Loucy (cell line): ENCODE measurements at regions not wholly inside any gene's neighbourhood (a gene's known extent, or its start where the extent isn't known, plus 50 kb on each side); places are given as distances from the start of the nearest gene placed in this dataset.

Experiments
- H2AFZ ChIP-seq: fragments of 200-600 bp; sonication (generic); 2 replicates; pipeline ENCODE4 v1.6.0; 2016; ENCODE audit warnings: antibody characterized with exemption, mild to moderate bottlenecking, low read length, moderate library complexity
- H3F3A ChIP-seq: fragments of 200-600 bp; 2 replicates; pipeline ENCODE4 v1.6.0; 2016; ENCODE audit warnings: antibody characterized with exemption, low read depth, mild to moderate bottlenecking
- H3K27me3 ChIP-seq: fragments of 200-600 bp; sonication (generic); 2 replicates; pipeline ENCODE4 v1.6.1; 2014; ENCODE audit warnings: low read length, mild to moderate bottlenecking; ENCODE audit not compliant: insufficient read depth, poor library complexity, severe bottlenecking
- H3K36me3 ChIP-seq: fragments of 200-600 bp; sonication (generic); 2 replicates; pipeline ENCODE4 v1.6.1; 2016; ENCODE audit warnings: low read length; ENCODE audit not compliant: insufficient read depth
- H3K4me1 ChIP-seq: fragments of 200-600 bp; sonication (generic); 2 replicates; pipeline ENCODE4 v1.5.1; 2014; ENCODE audit warnings: low read length, mild to moderate bottlenecking; ENCODE audit not compliant: insufficient read depth, poor library complexity, severe bottlenecking
- H3K4me2 ChIP-seq: fragments of 200-600 bp; sonication (generic); 2 replicates; pipeline ENCODE4 v1.6.0; 2014; ENCODE audit warnings: antibody characterized with exemption, low read length, low read depth, mild to moderate bottlenecking; ENCODE audit not compliant: poor library complexity, severe bottlenecking
- H3K4me3 ChIP-seq: fragments of 200-600 bp; sonication (generic); 2 replicates; pipeline ENCODE4 v1.5.1; 2014; ENCODE audit warnings: low read length, mild to moderate bottlenecking, mixed read lengths; ENCODE audit not compliant: poor library complexity, severe bottlenecking
- H3K79me2 ChIP-seq: fragments of 200-600 bp; sonication (generic); 2 replicates; pipeline ENCODE4 v1.6.1; 2014; ENCODE audit warnings: low read length; ENCODE audit not compliant: insufficient read depth
- H3K9ac ChIP-seq: fragments of 200-600 bp; sonication (generic); 2 replicates; pipeline ENCODE4 v1.6.0; 2014; ENCODE audit warnings: mild to moderate bottlenecking, low read depth, low read length, moderate library complexity; ENCODE audit not compliant: poor library complexity, severe bottlenecking
- H3K9me2 ChIP-seq: fragments of 200-600 bp; sonication (generic); replicated peaks from 2 replicates; pipeline ENCODE4 v1.6.1; 2016; ENCODE audit warnings: low read depth, low read length, mixed read lengths
- H3K9me3 ChIP-seq: fragments of 200-600 bp; sonication (generic); 2 replicates; pipeline ENCODE4 v1.6.1; 2014; ENCODE audit warnings: mild to moderate bottlenecking, antibody characterized with exemption, low read length, low read depth; ENCODE audit not compliant: insufficient read depth
- H4K20me1 ChIP-seq: fragments of 200-600 bp; sonication (generic); 2 replicates; pipeline ENCODE4 v1.6.0; 2014; ENCODE audit warnings: antibody characterized with exemption, low read length, mild to moderate bottlenecking; ENCODE audit not compliant: insufficient read depth, poor library complexity, severe bottlenecking
- CTCF ChIP-seq: fragments of 200-600 bp; sonication (generic); conservative IDR thresholded peaks from 2 replicates; pipeline ENCODE4 v1.5.1; 2014; ENCODE audit warnings: mild to moderate bottlenecking, antibody characterized with exemption, low read length
- EZH2phosphoT487 ChIP-seq: fragments of 200-600 bp; IDR thresholded peaks from 2 replicates; pipeline ENCODE4 v1.6.1; 2018; ENCODE audit warnings: antibody characterized with exemption, mild to moderate bottlenecking, moderate library complexity, borderline replicate concordance

- Histone ChIP-seq H3K79me2 (no peaks in the 10 kb centered on the region), H3K9me3 (no peaks in the 10 kb centered on the region), H3K36me3 (no peaks in the 10 kb centered on the region), H4K20me1 (no peaks in the 10 kb centered on the region), H2AFZ (no peak overlapping the region), H3K27me3 (no peaks in the 10 kb centered on the region), H3K4me1 (no peaks in the 10 kb centered on the region), H3K4me3 (no peak overlapping the region), H3K9me2 (no peaks in the 10 kb centered on the region), H3K4me2 (no peak overlapping the region), H3F3A (no peaks in the 10 kb centered on the region), H3K9ac (no peak overlapping the region)
- TF ChIP-seq CTCF (no peak), EZH2phosphoT487 (no peak)
These were observed 489.9 kb downstream of the BCL11B start for GRCh38 chr14:98782062-98782461.

GRCh38 chr14:98785578-98785977, 486.4 kb downstream of the BCL11B start:
- Histone ChIP-seq H2AFZ (no peak overlapping the region), H3K79me2 (no peaks in the 10 kb centered on the region), H3K9me2 (no peaks in the 10 kb centered on the region), H3K36me3 (no peaks in the 10 kb centered on the region), H3K4me2 (no peak overlapping the region), H3K27me3 (no peaks in the 10 kb centered on the region), H3K4me1 (no peaks in the 10 kb centered on the region), H3K4me3 (no peak overlapping the region), H3K9me3 (no peaks in the 10 kb centered on the region), H4K20me1 (no peaks in the 10 kb centered on the region), H3F3A (no peaks in the 10 kb centered on the region), H3K9ac (no peak overlapping the region)
- TF ChIP-seq CTCF: no peak
- no peak for TF ChIP-seq EZH2phosphoT487

GRCh38 chr14:98786456-98786855, 485.5 kb downstream of the BCL11B start:
- no peaks in the 10 kb centered on the region for H3K27me3 ChIP-seq
- H3K79me2 ChIP-seq: no peaks in the 10 kb centered on the region
- no peaks in the 10 kb centered on the region for H3K4me1 ChIP-seq
- no peaks in the 10 kb centered on the region for H3K36me3 ChIP-seq
- H3K9me3 ChIP-seq: no peaks in the 10 kb centered on the region
- no peak overlapping the region for H2AFZ ChIP-seq
- no peaks in the 10 kb centered on the region for H3K9me2 ChIP-seq
- no peak overlapping the region for H3K9ac ChIP-seq
- H3K4me3 ChIP-seq: no peak overlapping the region
- no peak for TF ChIP-seq CTCF
- no peaks in the 10 kb centered on the region for H4K20me1 ChIP-seq
- H3F3A ChIP-seq: no peaks in the 10 kb centered on the region
- no peak overlapping the region for H3K4me2 ChIP-seq
